Stomach smooth muscle (tissue), 2 donors: ENCODE measurements at regions not wholly inside any gene's neighbourhood (a gene's known extent, or its start where the extent isn't known, plus 50 kb on each side); places are given as distances from the start of the nearest gene placed in this dataset.

Experiments used
- H3K27ac ChIP-seq: one replicate; pipeline ENCODE4 v1.7.0; 2013; ENCODE audit warnings: mild to moderate bottlenecking, low read length, inconsistent platforms
- H3K27me3 ChIP-seq, 2 donors: one replicate each; pipeline ENCODE4 v1.7.0; 2013; ENCODE audit warnings: low read length in 2 of 2; ENCODE audit not compliant: insufficient read depth in 2 of 2, control insufficient read depth in 1 of 2
- H3K36me3 ChIP-seq, 2 donors: one replicate each; pipeline ENCODE4 v1.7.0; 2013; ENCODE audit warnings: low read length in 2 of 2; ENCODE audit not compliant: control insufficient read depth in 2 of 2, insufficient read depth in 2 of 2
- H3K4me1 ChIP-seq: one replicate; pipeline ENCODE4 v1.7.0; 2013; ENCODE audit warnings: low read length; ENCODE audit not compliant: control insufficient read depth, insufficient read depth
- H3K4me3 ChIP-seq, 2 donors: one replicate each; pipeline ENCODE4 v1.7.0; 2013; ENCODE audit warnings: low read length in 2 of 2
- H3K9ac ChIP-seq, 2 donors: one replicate each; pipeline ENCODE4 v1.7.0; 2013; ENCODE audit warnings: low read length in 2 of 2, mild to moderate bottlenecking in 1 of 2
- H3K9me3 ChIP-seq, 2 donors: one replicate each; pipeline ENCODE4 v1.7.0; 2013; ENCODE audit warnings: low read length in 2 of 2; ENCODE audit not compliant: control insufficient read depth in 2 of 2
- donor health status: healthy.
- donor health status: Pancreatic carcinoma.

DNA sequence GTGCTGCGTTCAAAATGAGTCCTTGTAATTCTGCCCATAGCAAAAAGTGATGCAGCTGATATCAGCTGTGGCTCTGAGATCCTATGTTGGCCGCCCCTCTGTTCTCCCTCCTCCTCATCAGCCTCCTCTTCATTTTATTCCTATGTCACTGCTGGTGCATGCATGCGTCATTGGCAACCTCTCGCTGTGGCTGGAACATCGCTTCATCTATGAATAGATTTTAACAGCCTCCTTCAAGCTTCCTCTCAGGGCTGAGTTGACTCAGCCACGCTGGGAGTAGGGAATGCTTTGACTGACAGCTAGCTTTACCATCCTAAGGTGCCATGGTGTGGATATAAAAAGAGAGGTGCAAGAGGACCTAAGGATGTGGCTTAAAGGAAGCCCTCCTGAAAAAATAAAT, 303.5 kb downstream of the PLK2 start:
- H3K27ac ChIP-seq: no peak overlapping the region

DNA sequence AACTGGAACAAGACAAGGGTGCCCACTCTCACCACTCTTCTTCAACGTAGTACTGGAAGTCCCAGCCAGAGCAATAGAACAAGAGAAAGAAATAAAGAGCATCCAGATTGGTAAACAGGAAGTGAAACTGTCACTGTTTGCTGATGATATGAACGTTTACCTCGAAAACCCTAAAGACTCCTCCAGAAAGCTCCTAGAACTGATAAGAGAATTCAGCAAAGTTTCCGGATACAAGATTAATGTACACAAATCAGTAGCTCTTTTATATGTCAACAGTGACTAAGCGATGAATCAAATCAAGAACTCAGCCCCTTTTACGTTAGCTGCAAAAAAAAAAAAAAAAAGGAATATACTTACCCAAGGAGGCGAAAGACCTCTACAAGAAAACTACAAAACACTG, 306.6 kb downstream of the PLK2 start:
- Histone ChIP-seq H3K27me3 (no peaks in the 10 kb centered on the region), H3K36me3 (no peaks in the 10 kb centered on the region), H3K9me3 (no peaks in the 10 kb centered on the region), H3K4me3 (no peak overlapping the region), H3K9ac (no peak overlapping the region), H3K4me1 (no peaks in the 10 kb centered on the region), H3K27ac (no peak overlapping the region)

More for the DNA sequence above, 303.5 kb downstream of the PLK2 start:
- Histone ChIP-seq H3K36me3 (no peaks in the 10 kb centered on the region), H3K9ac (no peak overlapping the region), H3K4me3 (no peak overlapping the region), H3K4me1 (no peaks in the 10 kb centered on the region), H3K9me3 (no peaks in the 10 kb centered on the region), H3K27me3 (no peaks in the 10 kb centered on the region)

DNA sequence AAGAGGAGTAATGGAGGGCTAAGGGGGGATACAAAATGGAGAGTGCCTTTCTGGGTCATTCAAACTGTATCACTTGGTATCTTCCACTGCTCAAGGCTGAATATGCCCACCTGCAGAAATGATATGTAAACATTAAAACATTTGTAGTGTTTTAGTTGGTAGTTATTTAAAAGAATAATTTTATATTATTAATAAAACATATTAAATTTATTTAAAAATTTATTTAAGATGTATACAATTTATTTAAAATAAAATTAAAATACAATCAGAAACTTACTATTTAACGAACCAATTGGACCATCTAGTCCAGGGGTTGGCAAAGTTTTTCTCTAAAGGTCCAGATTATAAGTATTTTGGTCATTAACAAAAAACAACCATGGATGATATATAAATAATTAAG, 308.5 kb downstream of the PLK2 start:
- H3K4me1 ChIP-seq: no peaks in the 10 kb centered on the region
- H3K36me3 ChIP-seq: no peaks in the 10 kb centered on the region
- no peaks in the 10 kb centered on the region for H3K9me3 ChIP-seq
- H3K27me3 ChIP-seq: no peaks in the 10 kb centered on the region
- H3K9ac ChIP-seq: no peak overlapping the region
- no peak overlapping the region for H3K4me3 ChIP-seq
- H3K27ac ChIP-seq: no peak overlapping the region

DNA sequence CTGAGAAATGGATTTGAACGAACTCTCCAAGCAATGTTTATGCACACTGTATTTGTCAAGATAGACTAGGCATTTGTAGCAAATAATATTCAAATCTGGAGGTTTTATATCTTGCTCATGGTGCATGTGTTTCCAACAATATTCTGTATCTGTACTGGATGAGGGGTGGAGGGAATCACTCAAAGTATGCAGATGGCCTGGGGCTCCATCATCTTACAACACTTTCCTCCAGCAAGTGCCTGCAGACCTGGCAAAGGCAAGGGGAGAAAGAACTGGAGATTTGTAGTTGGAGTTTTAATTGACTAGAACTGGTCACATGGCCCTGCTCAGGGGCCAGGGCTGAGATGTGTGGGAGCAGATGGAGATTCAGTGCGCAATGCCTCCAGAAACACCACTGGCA, 309.0 kb downstream of the PLK2 start:
- Histone ChIP-seq H3K9ac (no peak overlapping the region), H3K4me1 (no peaks in the 10 kb centered on the region), H3K4me3 (no peak overlapping the region), H3K9me3 (no peaks in the 10 kb centered on the region), H3K27ac (no peak overlapping the region), H3K27me3 (no peaks in the 10 kb centered on the region), H3K36me3 (no peaks in the 10 kb centered on the region)

DNA sequence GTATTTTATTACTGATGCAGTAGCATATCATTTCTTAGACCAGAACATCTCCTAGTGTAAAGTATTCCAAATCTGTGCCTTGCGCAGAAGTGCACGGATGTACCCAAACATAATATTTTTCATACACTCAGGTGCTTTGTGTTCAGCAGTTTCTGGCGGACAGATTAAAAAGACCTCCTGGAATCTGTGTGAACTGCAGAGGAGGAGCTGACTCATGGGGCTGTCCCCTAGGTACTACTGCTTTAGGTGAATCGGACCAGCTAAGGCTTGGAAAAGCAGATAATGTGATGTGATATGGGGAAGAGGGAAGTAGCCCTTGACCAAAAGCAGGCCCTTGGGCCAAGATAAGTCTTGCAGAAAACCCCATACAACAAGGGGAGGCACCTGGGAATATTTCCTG, 310.1 kb downstream of the PLK2 start:
- Histone ChIP-seq H3K27me3 (no peaks in the 10 kb centered on the region), H3K9me3 (no peaks in the 10 kb centered on the region), H3K4me1 (no peaks in the 10 kb centered on the region), H3K36me3 (no peaks in the 10 kb centered on the region), H3K4me3 (no peak overlapping the region), H3K9ac (no peak overlapping the region), H3K27ac (no peak overlapping the region)

DNA sequence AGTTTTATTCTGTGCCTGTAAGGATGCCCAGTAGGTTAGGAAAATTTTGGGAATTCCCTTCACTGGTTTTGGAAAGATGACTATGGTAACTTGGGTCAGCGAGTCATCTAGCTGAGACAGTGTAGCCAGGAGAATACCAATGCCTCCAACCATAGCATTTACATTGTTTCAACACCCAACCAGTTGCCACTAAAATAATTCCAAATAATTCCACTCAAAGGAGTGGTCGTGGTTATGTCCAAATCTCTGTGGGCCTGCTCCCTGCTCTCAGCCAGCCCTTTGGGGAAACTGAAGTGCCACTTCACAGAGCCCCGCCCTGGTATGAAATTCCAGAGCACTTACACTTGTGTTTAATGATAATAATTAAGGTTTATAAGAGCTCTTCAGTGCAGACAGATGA, 310.5 kb downstream of the PLK2 start:
- no peak overlapping the region for H3K9ac ChIP-seq
- H3K4me1 ChIP-seq: no peaks in the 10 kb centered on the region
- no peak overlapping the region for H3K4me3 ChIP-seq
- no peaks in the 10 kb centered on the region for H3K36me3 ChIP-seq
- H3K9me3 ChIP-seq: no peaks in the 10 kb centered on the region
- no peaks in the 10 kb centered on the region for H3K27me3 ChIP-seq
- no peak overlapping the region for H3K27ac ChIP-seq

DNA sequence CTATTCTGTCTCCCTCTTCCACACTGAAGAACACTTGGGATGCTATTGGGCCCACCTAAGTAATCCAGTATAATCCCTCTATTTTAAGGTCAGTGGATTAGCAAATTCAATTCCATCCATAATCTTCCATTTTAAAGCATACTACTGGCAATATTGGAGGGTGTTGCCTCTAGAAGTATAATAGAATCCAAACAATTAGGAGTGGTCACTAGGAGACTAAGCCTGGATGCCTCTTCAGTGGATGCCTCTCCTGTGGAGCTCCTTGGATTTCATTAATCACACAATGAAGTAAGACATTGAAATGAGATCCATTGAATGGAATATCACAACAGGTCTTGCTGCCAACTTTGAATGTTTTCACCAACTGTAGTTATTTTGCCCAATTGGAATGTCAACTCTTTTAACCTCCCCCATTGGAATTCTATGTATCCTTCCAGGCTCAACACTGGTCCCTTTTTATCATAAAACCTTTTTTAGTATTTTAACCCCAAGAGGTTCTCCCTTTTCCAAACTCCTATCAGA, 311.6 kb downstream of the PLK2 start:
- no peak overlapping the region for H3K4me3 ChIP-seq
- H3K36me3 ChIP-seq: no peaks in the 10 kb centered on the region

DNA sequence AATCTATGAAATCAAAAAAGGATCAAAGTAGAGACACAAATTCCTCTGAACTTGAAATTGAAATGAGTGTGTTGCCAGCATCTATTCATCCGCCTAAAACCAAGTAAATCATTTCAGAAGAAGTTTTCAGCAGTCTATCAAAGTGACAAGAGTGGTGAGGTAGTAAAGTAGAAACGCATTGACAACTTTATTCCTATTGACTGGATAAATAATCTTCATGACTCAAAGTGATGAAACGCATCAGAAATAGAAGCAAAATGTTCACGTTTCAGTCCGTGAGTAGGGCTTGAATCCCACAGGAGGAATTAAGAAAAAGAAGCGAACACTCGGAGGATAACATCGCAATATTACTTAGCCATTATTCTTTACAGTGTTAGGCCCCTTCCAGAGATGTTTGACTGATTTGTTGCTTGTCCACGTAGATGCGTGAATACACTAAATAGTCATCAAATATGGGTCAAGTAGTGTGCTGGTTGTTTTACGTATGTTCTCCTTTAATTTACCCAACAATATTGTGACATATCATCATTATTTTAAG, 314.4 kb downstream of the PLK2 start:
- Histone ChIP-seq H3K4me1 (no peaks in the 10 kb centered on the region), H3K4me3 (no peak overlapping the region), H3K9ac (no peak overlapping the region), H3K36me3 (no peaks in the 10 kb centered on the region), H3K9me3 (no peaks in the 10 kb centered on the region), H3K27me3 (no peaks in the 10 kb centered on the region), H3K27ac (no peak overlapping the region)

More for the DNA sequence above, 311.6 kb downstream of the PLK2 start:
- Histone ChIP-seq H3K9ac (no peak overlapping the region), H3K9me3 (no peaks in the 10 kb centered on the region), H3K27ac (no peak overlapping the region), H3K27me3 (no peaks in the 10 kb centered on the region), H3K4me1 (no peaks in the 10 kb centered on the region)

DNA sequence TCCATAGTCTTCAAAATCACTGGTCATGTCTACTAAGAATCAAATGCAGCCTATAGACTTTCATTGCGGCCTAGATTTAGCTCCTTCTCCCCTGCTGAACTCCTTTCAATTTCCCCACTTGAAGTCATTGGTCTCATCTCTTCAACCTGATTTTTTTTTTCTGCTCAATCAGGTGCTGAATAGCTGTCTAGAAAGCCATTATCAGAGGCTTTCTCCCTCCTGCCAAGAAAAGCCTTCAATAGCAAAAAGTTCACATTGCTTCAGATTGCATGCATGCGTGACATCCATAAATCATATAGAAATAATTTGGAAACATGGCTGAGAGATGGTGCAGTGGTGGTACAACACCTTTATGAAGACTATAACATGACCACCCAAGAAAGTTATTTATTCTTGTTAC, 316.2 kb downstream of the PLK2 start:
- H3K27ac ChIP-seq: no peak overlapping the region
- no peaks in the 10 kb centered on the region for H3K36me3 ChIP-seq
- no peaks in the 10 kb centered on the region for H3K4me1 ChIP-seq
- H3K9ac ChIP-seq: no peak overlapping the region
- H3K27me3 ChIP-seq: no peaks in the 10 kb centered on the region
- H3K9me3 ChIP-seq: no peaks in the 10 kb centered on the region
- no peak overlapping the region for H3K4me3 ChIP-seq

DNA sequence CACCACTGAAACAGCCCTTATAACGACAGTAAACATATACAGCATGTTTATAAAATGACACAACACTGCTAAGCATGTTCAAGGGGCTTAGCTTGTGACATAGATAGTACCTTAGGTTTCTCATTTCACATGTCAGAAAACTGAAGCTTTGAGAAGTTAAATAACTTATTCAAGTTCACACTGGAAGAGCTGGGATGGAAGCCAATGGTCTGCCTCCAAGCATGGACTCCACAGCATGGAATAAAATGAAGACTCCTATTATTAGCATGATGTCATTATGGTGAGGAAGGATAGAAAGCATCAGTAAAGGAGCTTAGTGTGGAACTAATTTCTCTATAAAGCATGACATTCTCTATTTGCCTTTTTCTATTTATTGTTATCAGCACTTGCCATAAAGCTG, 316.7 kb downstream of the PLK2 start:
- H3K4me1 ChIP-seq: no peaks in the 10 kb centered on the region
- no peaks in the 10 kb centered on the region for H3K9me3 ChIP-seq
- H3K9ac ChIP-seq: no peak overlapping the region
- H3K27ac ChIP-seq: no peak overlapping the region
- H3K4me3 ChIP-seq: no peak overlapping the region
- no peaks in the 10 kb centered on the region for H3K36me3 ChIP-seq
- no peaks in the 10 kb centered on the region for H3K27me3 ChIP-seq

DNA sequence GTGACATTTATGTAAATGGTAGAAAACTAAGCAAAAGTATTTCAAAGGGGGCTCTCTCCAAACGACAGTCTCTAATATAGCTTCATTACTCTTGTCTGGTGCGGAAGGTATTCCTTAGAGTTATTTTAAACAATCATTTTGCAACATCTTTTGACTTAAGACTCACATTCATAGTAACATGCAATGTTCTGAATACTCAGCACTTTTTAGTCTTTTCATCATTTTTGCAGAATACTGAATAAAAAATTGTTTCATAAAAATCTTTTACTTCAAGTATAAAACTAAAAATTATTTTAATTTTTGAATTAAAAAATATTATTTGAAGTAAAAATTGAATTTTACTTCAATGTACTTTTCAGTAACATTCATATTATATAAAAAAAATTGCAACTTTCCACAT, 321.1 kb downstream of the PLK2 start:
- Histone ChIP-seq H3K27ac (no peak overlapping the region), H3K27me3 (no peaks in the 10 kb centered on the region), H3K36me3 (no peaks in the 10 kb centered on the region), H3K4me1 (no peaks in the 10 kb centered on the region), H3K4me3 (no peak overlapping the region), H3K9me3 (no peaks in the 10 kb centered on the region), H3K9ac (no peak overlapping the region)
